ENCODE measurements at regions not wholly inside any gene's neighbourhood (a gene's known extent, or its start where the extent isn't known, plus 50 kb on each side); places are given as distances from the start of the nearest gene placed in this dataset.
"Not testable (repeated sequence)": the region's sequence is repeated elsewhere in the genome, so short reads cannot be mapped to it uniquely, and the experiment has no call there.

GRCh38 chr5:124490315-124490714 is 256.1 kb downstream of the ZNF608 start:
- H3K27ac ChIP-seq (ENCODE audit: low read length); H3K27me3 ChIP-seq (ENCODE audit: low read depth, low read length); H3K4me1 ChIP-seq (ENCODE audit: control insufficient read depth in 1 of 2, insufficient read depth in 2 of 2, low read length in 2 of 2); H3K36me3 ChIP-seq (ENCODE audit: control insufficient read depth in 1 of 2, insufficient read depth in 2 of 2, low read length in 2 of 2); H3K9me3 ChIP-seq (ENCODE audit: control insufficient read depth in 1 of 2, low read length in 2 of 2); H3K4me3 ChIP-seq (ENCODE audit: low read depth in 1 of 2, low read length in 2 of 2): not testable (repeated sequence)

GRCh38 chr5:124481419-124481818 is 265.0 kb downstream of the ZNF608 start:
- Histone ChIP-seq H3K27ac (ENCODE audit: low read length) (no peak overlapping the region), H3K4me1 (ENCODE audit: control insufficient read depth in 1 of 2, insufficient read depth in 2 of 2, low read length in 2 of 2) (peaks cover 0 to 4% of the 10 kb centered on the region in 2 donors), H3K9me3 (ENCODE audit: control insufficient read depth in 1 of 2, low read length in 2 of 2) (no peaks in the 10 kb centered on the region), H3K36me3 (ENCODE audit: control insufficient read depth in 1 of 2, insufficient read depth in 2 of 2, low read length in 2 of 2) (no peaks in the 10 kb centered on the region), H3K27me3 (ENCODE audit: low read depth, low read length) (no peaks in the 10 kb centered on the region), H3K4me3 (ENCODE audit: low read depth in 1 of 2, low read length in 2 of 2) (no peak overlapping the region)

GRCh38 chr5:124480964-124481363 is 265.5 kb downstream of the ZNF608 start:
- H3K4me1 ChIP-seq (ENCODE audit: control insufficient read depth in 1 of 2, insufficient read depth in 2 of 2, low read length in 2 of 2): peaks cover 0 to 4% of the 10 kb centered on the region in 2 donors
- no peaks in the 10 kb centered on the region for H3K9me3 ChIP-seq (ENCODE audit: control insufficient read depth in 1 of 2, low read length in 2 of 2)
- no peaks in the 10 kb centered on the region for H3K27me3 ChIP-seq (ENCODE audit: low read depth, low read length)
- no peaks in the 10 kb centered on the region for H3K36me3 ChIP-seq (ENCODE audit: control insufficient read depth in 1 of 2, insufficient read depth in 2 of 2, low read length in 2 of 2)
- H3K4me3 ChIP-seq (ENCODE audit: low read depth in 1 of 2, low read length in 2 of 2): no peak overlapping the region
- H3K27ac ChIP-seq (ENCODE audit: low read length): no peak overlapping the region

- Histone ChIP-seq H3K27ac (ENCODE audit: low read length) (no peak overlapping the region), H3K4me1 (ENCODE audit: control insufficient read depth in 1 of 2, insufficient read depth in 2 of 2, low read length in 2 of 2) (peaks cover 0 to 4% of the 10 kb centered on the region in 2 donors), H3K36me3 (ENCODE audit: control insufficient read depth in 1 of 2, insufficient read depth in 2 of 2, low read length in 2 of 2) (no peaks in the 10 kb centered on the region), H3K9me3 (ENCODE audit: control insufficient read depth in 1 of 2, low read length in 2 of 2) (no peaks in the 10 kb centered on the region), H3K4me3 (ENCODE audit: low read depth in 1 of 2, low read length in 2 of 2) (no peak overlapping the region), H3K27me3 (ENCODE audit: low read depth, low read length) (no peaks in the 10 kb centered on the region)
These were observed 266.4 kb downstream of the ZNF608 start for GRCh38 chr5:124480022-124480421.

- Histone ChIP-seq H3K27ac (ENCODE audit: low read length) (no peak overlapping the region), H3K9me3 (ENCODE audit: control insufficient read depth in 1 of 2, low read length in 2 of 2) (no peaks in the 10 kb centered on the region), H3K4me1 (ENCODE audit: control insufficient read depth in 1 of 2, insufficient read depth in 2 of 2, low read length in 2 of 2) (peaks cover 0 to 4% of the 10 kb centered on the region in 2 donors), H3K36me3 (ENCODE audit: control insufficient read depth in 1 of 2, insufficient read depth in 2 of 2, low read length in 2 of 2) (no peaks in the 10 kb centered on the region), H3K27me3 (ENCODE audit: low read depth, low read length) (no peaks in the 10 kb centered on the region), H3K4me3 (ENCODE audit: low read depth in 1 of 2, low read length in 2 of 2) (no peak overlapping the region)
These were observed 268.2 kb downstream of the ZNF608 start for GRCh38 chr5:124478264-124478663.

- H3K27ac ChIP-seq (ENCODE audit: low read length): no peak overlapping the region
- peaks cover 0 to 4% of the 10 kb centered on the region in 2 donors for H3K4me1 ChIP-seq (ENCODE audit: control insufficient read depth in 1 of 2, insufficient read depth in 2 of 2, low read length in 2 of 2)
These were observed 268.9 kb downstream of the ZNF608 start for GRCh38 chr5:124477577-124477976.

GRCh38 chr5:124477062-124477461 is 269.4 kb downstream of the ZNF608 start:
- Histone ChIP-seq H3K4me1 (ENCODE audit: control insufficient read depth in 1 of 2, insufficient read depth in 2 of 2, low read length in 2 of 2) (peaks cover 0 to 4% of the 10 kb centered on the region in 2 donors), H3K27ac (ENCODE audit: low read length) (no peak overlapping the region), H3K9me3 (ENCODE audit: control insufficient read depth in 1 of 2, low read length in 2 of 2) (no peaks in the 10 kb centered on the region), H3K27me3 (ENCODE audit: low read depth, low read length) (no peaks in the 10 kb centered on the region), H3K4me3 (ENCODE audit: low read depth in 1 of 2, low read length in 2 of 2) (no peak overlapping the region), H3K36me3 (ENCODE audit: control insufficient read depth in 1 of 2, insufficient read depth in 2 of 2, low read length in 2 of 2) (no peaks in the 10 kb centered on the region)

More at GRCh38 chr5:124477577-124477976, 268.9 kb downstream of the ZNF608 start:
- no peaks in the 10 kb centered on the region for H3K27me3 ChIP-seq (ENCODE audit: low read depth, low read length)
- no peak overlapping the region for H3K4me3 ChIP-seq (ENCODE audit: low read depth in 1 of 2, low read length in 2 of 2)
- H3K36me3 ChIP-seq (ENCODE audit: control insufficient read depth in 1 of 2, insufficient read depth in 2 of 2, low read length in 2 of 2): no peaks in the 10 kb centered on the region
- H3K9me3 ChIP-seq (ENCODE audit: control insufficient read depth in 1 of 2, low read length in 2 of 2): no peaks in the 10 kb centered on the region

- no peaks in the 10 kb centered on the region for H3K27me3 ChIP-seq (ENCODE audit: low read depth, low read length)
- peaks cover 0 to 4% of the 10 kb centered on the region in 2 donors for H3K4me1 ChIP-seq (ENCODE audit: control insufficient read depth in 1 of 2, insufficient read depth in 2 of 2, low read length in 2 of 2)
- H3K27ac ChIP-seq (ENCODE audit: low read length): no peak overlapping the region
- no peak overlapping the region for H3K4me3 ChIP-seq (ENCODE audit: low read depth in 1 of 2, low read length in 2 of 2)
- no peaks in the 10 kb centered on the region for H3K36me3 ChIP-seq (ENCODE audit: control insufficient read depth in 1 of 2, insufficient read depth in 2 of 2, low read length in 2 of 2)
- no peaks in the 10 kb centered on the region for H3K9me3 ChIP-seq (ENCODE audit: control insufficient read depth in 1 of 2, low read length in 2 of 2)
These were observed 271.8 kb downstream of the ZNF608 start for GRCh38 chr5:124474528-124475215.

- H3K27ac ChIP-seq (ENCODE audit: low read length): no peak overlapping the region
- H3K27me3 ChIP-seq (ENCODE audit: low read depth, low read length): no peaks in the 10 kb centered on the region
- H3K36me3 ChIP-seq (ENCODE audit: control insufficient read depth in 1 of 2, insufficient read depth in 2 of 2, low read length in 2 of 2): no peaks in the 10 kb centered on the region
- no peaks in the 10 kb centered on the region for H3K4me1 ChIP-seq (ENCODE audit: control insufficient read depth in 1 of 2, insufficient read depth in 2 of 2, low read length in 2 of 2)
- no peaks in the 10 kb centered on the region for H3K9me3 ChIP-seq (ENCODE audit: control insufficient read depth in 1 of 2, low read length in 2 of 2)
- no peak overlapping the region for H3K4me3 ChIP-seq (ENCODE audit: low read depth in 1 of 2, low read length in 2 of 2)
These were observed 277.6 kb downstream of the ZNF608 start for GRCh38 chr5:124468671-124469411.

GRCh38 chr5:124467745-124468144 is 278.7 kb downstream of the ZNF608 start:
- H3K36me3 ChIP-seq (ENCODE audit: control insufficient read depth in 1 of 2, insufficient read depth in 2 of 2, low read length in 2 of 2): no peaks in the 10 kb centered on the region
- H3K4me1 ChIP-seq (ENCODE audit: control insufficient read depth in 1 of 2, insufficient read depth in 2 of 2, low read length in 2 of 2): no peaks in the 10 kb centered on the region
- H3K27ac ChIP-seq (ENCODE audit: low read length): no peak overlapping the region
- no peak overlapping the region for H3K4me3 ChIP-seq (ENCODE audit: low read depth in 1 of 2, low read length in 2 of 2)
- H3K27me3 ChIP-seq (ENCODE audit: low read depth, low read length): no peaks in the 10 kb centered on the region
- no peaks in the 10 kb centered on the region for H3K9me3 ChIP-seq (ENCODE audit: control insufficient read depth in 1 of 2, low read length in 2 of 2)

- H3K27ac ChIP-seq (ENCODE audit: low read length): no peak overlapping the region
- H3K9me3 ChIP-seq (ENCODE audit: control insufficient read depth in 1 of 2, low read length in 2 of 2): no peaks in the 10 kb centered on the region
- no peaks in the 10 kb centered on the region for H3K27me3 ChIP-seq (ENCODE audit: low read depth, low read length)
- H3K4me3 ChIP-seq (ENCODE audit: low read depth in 1 of 2, low read length in 2 of 2): no peak overlapping the region
- no peaks in the 10 kb centered on the region for H3K36me3 ChIP-seq (ENCODE audit: control insufficient read depth in 1 of 2, insufficient read depth in 2 of 2, low read length in 2 of 2)
- H3K4me1 ChIP-seq (ENCODE audit: control insufficient read depth in 1 of 2, insufficient read depth in 2 of 2, low read length in 2 of 2): peaks cover 0 to 8% of the 10 kb centered on the region in 2 donors
These were observed 280.4 kb downstream of the ZNF608 start for GRCh38 chr5:124466011-124466410.
